Stomach (tissue), 8 donors: ENCODE measurements at regions not wholly inside any gene's neighbourhood (a gene's known extent, or its start where the extent isn't known, plus 50 kb on each side); places are given as distances from the start of the nearest gene placed in this dataset.

Experiments used
- DNase-seq, 2 donors: peaks; one replicate each; pipeline versions ENCODE4 v3.0.0 to v3.0.0-alpha.2; 2013 to 2019
- H3K27ac ChIP-seq, 5 donors: fragments of 200-600 bp in 4 of 5; sonication (generic) in 4 of 5; one replicate each; pipeline ENCODE4 v1.5.1; 2013 to 2019; ENCODE audit warnings: mild to moderate bottlenecking in 1 of 5, moderate library complexity in 1 of 5
- H3K27me3 ChIP-seq, 3 donors: fragments of 200-600 bp; sonication (generic); one replicate each; pipeline ENCODE4 v1.5.1; 2017 to 2019; ENCODE audit warnings: mixed run types in 1 of 3
- H3K36me3 ChIP-seq, 4 donors: fragments of 200-600 bp; sonication (generic); 1 replicate in 3 of 4; 2 replicates in 1 of 4; pipeline ENCODE4 v1.5.1; 2016 to 2019
- H3K4me1 ChIP-seq, 4 donors: fragments of 200-600 bp; sonication (generic); one replicate each; pipeline ENCODE4 v1.5.1; 2016 to 2019
- H3K4me3 ChIP-seq, 4 donors: fragments of 200-600 bp; sonication (generic) in 3 of 4; one replicate each; pipeline ENCODE4 v1.5.1; 2016 to 2019; ENCODE audit warnings: mild to moderate bottlenecking in 1 of 4
- H3K9me3 ChIP-seq, 4 donors: fragments of 200-600 bp; sonication (generic); one replicate each; pipeline ENCODE4 v1.5.1; 2016 to 2019
- EP300 ChIP-seq: sonication (generic); formaldehyde crosslinking; IDR thresholded peaks from one replicate; pipeline ENCODE4 v1.6.1; 2017; ENCODE audit warnings: antibody characterized with exemption
- POLR2A ChIP-seq, 4 donors: fragments of 450-650 bp; IDR thresholded peaks; one replicate each; pipeline ENCODE4 v1.6.1; 2016; ENCODE audit warnings: antibody characterized with exemption in 4 of 4, control low read depth in 2 of 4, mild to moderate bottlenecking in 1 of 4, moderate library complexity in 1 of 4
- POLR2AphosphoS5 ChIP-seq, 3 donors: sonication (generic); formaldehyde crosslinking; IDR thresholded peaks; one replicate each; pipeline ENCODE4 v1.6.1; 2016; ENCODE audit warnings: antibody characterized with exemption in 3 of 3
- WGBS, 5 donors: extraction: QIAGEN DNeasy Blood & Tissue Kit in 3 of 5; methylation state at CpG; one replicate each; pipeline versions ENCODE4 v1.1.5 to v1.1.7; 2013 to 2018; 5-methylcytosine and 5-hydroxymethylcytosine counted together
- intact Hi-C: fragments of 100-400 bp; cut with DNase I; formaldehyde crosslinking; loops from one replicate; pipeline ENCODE4 v1.15.1; 2023; ENCODE audit warnings: low total_unique reads
- TF ChIP-seq, protein P1 (sequence below), 7 experiments: fragments of 450-650 bp in 4 of 7; fragments of 200-600 bp in 3 of 7; sonication (generic) in 3 of 7; IDR thresholded peaks; one replicate each; pipeline ENCODE4 v1.5.1; 2016 to 2019; ENCODE audit warnings: antibody characterized with exemption in 7 of 7, control low read depth in 2 of 7, mild to moderate bottlenecking in 1 of 7
- donor health status: healthy with polysubstance abuse.
- donor health status: Bipolar disorder and iron deficiency.
- donor health status: healthy.

DNA sequence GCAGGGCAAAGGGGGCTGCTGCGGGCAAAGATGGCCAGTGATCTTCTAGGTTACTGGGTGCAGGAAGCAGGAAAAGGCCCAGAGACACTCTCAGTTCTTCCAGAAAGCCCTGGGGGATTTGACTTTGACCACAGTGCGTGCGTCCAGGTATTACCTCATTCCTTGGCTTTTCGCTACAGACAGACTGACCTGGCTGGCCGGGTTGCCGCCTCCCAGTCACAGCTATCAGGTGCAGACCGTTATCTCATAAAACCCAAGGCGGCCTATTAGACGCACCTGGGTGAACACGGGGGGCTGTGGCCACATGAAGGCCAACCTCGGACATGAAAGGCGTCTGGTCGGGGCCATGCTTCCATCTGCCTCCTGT is 80.3 kb downstream of the FOXL3 start:
- peak in 1 of 2 donors; percentile 56 for DNase-seq

DNA sequence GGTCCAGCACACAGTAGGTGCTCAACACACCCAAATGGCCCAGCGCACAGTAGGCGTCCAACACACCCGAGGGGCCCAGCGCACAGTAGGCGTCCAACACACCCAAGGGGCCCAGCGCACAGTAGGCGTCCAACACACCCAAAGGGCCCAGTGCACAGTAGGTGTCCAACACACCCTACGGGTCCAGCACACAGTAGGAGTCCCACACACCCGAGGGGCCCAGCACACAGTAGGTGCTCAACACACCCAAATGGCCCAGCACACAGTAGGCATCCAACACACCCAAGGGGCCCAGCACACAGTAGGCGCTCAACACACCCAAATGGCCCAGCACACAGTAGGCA is 80.8 kb downstream of the FOXL3 start:
- Histone ChIP-seq H3K4me3 (no peak overlapping the region), H3K36me3 (no peaks in the 10 kb centered on the region), H3K9me3 (no peaks in the 10 kb centered on the region), H3K27me3 (peaks cover 0 to 32% (median 0%) of the 10 kb centered on the region in 3 donors), H3K27ac (peak overlapping the region in 3 of 5 donors; percentile 72 to 81 (median 76)), H3K4me1 (peaks cover 17 to 52% (median 43%) of the 10 kb centered on the region in 4 donors)
- 54 to 70% (median 63%) methylated on average over 9 to 10 of the region's 10 CpGs for WGBS, 5 donors
- no peak for TF ChIP-seq POLR2A (IDR thresholded peaks at IDR 0.05)
- TF ChIP-seq, protein P1, sequence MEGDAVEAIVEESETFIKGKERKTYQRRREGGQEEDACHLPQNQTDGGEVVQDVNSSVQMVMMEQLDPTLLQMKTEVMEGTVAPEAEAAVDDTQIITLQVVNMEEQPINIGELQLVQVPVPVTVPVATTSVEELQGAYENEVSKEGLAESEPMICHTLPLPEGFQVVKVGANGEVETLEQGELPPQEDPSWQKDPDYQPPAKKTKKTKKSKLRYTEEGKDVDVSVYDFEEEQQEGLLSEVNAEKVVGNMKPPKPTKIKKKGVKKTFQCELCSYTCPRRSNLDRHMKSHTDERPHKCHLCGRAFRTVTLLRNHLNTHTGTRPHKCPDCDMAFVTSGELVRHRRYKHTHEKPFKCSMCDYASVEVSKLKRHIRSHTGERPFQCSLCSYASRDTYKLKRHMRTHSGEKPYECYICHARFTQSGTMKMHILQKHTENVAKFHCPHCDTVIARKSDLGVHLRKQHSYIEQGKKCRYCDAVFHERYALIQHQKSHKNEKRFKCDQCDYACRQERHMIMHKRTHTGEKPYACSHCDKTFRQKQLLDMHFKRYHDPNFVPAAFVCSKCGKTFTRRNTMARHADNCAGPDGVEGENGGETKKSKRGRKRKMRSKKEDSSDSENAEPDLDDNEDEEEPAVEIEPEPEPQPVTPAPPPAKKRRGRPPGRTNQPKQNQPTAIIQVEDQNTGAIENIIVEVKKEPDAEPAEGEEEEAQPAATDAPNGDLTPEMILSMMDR (IDR thresholded peaks at IDR 0.05) = no peak
- TF ChIP-seq EP300 = no peak
- intact Hi-C loops = no loop called here
- DNase-seq = no peak

More for the DNA sequence above, 80.3 kb downstream of the FOXL3 start:
- H3K36me3 ChIP-seq = no peaks in the 10 kb centered on the region
- peaks cover 0 to 32% (median 0%) of the 10 kb centered on the region in 3 donors for H3K27me3 ChIP-seq
- WGBS, 5 donors = 34 to 64% (median 44%) methylated on average over 10 to 13 of the region's 13 CpGs
- no peaks in the 10 kb centered on the region for H3K9me3 ChIP-seq
- peaks cover 17 to 52% (median 44%) of the 10 kb centered on the region in 4 donors for H3K4me1 ChIP-seq
- peak overlapping the region in 1 of 4 donors; percentile 6 for H3K4me3 ChIP-seq
- intact Hi-C loops = no loop called here
- peak overlapping the region; percentile 66 to 81 (median 76) for H3K27ac ChIP-seq
- no peak for TF ChIP-seq POLR2A (IDR thresholded peaks at IDR 0.05)
- no peak for TF ChIP-seq EP300
- TF ChIP-seq, protein P1 (IDR thresholded peaks at IDR 0.05) = no peak
- no peak for TF ChIP-seq POLR2AphosphoS5 (IDR thresholded peaks at IDR 0.05)

DNA sequence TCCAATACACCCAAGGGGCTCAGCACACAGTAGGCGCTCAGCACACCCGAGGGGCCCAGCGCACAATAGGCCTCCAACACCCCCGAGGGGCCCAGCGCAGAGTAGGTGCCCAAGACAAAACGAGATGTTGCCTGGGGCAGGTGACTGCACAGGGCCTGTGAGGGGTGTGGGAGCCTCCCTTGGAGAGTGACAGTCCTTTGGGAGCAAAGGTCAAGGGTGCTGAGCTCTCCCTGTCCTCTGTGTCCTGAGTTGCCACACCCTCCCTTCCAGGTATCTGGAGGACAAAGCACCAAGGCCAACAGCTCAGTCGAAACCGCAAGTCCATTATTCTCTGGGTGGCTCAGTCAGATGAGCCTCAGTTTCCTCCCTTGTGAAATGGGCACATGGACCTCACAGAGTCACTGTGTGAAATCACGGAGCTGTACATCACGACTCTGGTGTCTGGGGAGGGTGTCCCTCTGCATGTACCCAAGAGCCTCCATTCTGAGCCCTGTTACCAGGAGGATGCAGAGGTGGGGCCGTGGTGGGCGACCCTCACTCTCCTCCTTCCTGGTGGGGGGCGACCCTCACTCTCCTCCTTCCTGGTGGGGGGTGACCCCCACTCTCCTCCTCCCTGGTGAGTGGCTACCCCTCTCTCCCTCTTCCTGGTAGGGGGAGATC is 81.3 kb downstream of the FOXL3 start:
- Histone ChIP-seq H3K27ac (peak overlapping the region in 3 of 5 donors; percentile 0 to 84 (median 81)), H3K9me3 (no peaks in the 10 kb centered on the region), H3K4me3 (no peak overlapping the region), H3K27me3 (peaks cover 0 to 37% (median 3%) of the 10 kb centered on the region in 3 donors), H3K4me1 (peaks cover 17 to 48% (median 43%) of the 10 kb centered on the region in 4 donors), H3K36me3 (no peaks in the 10 kb centered on the region)
- intact Hi-C loops = no loop called here
- WGBS, 5 donors = 80 to 92% (median 87%) methylated on average over 9 to 13 of the region's 13 CpGs
- TF ChIP-seq POLR2A (IDR thresholded peaks at IDR 0.05) (no peak), POLR2AphosphoS5 (IDR thresholded peaks at IDR 0.05) (no peak), EP300 (no peak)
- TF ChIP-seq, protein P1 (IDR thresholded peaks at IDR 0.05) = no peak
- peak; percentile 27 to 62 for DNase-seq

DNA sequence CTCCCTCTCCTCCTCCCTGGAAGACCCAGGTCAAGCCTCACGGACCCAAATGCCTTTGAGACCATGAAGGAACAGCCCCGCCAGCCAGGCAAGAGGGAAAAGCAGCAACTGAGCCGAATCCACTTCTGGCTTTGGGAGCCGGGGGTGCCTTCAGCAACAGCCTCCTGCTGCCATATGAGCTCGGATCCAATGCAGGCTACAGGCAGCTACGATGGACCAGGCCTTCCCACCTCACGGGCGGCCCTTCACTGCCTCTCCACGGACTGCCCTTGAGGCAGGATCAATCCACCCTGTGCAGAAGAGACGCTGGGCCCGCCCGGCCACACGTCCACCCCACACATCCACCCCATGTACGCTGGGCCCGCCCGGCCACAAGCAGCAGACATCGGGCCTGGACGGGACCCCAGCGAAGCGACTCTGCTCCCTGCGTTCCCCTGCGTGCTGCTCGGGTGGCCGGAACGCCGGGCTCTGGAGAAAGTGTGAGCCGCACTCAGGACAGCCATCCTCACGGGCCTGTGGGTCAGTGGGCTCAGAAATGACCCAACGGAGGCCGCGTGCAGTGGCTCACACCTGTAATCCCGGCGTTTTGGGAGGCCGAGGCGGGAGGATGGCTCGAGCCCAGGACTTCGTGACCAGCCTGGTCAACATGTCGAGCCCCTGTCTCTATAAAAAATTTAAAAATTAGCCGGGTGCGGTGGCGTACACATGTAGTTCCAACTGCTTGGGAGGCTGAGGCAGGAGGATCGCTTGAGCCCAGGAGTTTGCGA is 82.0 kb downstream of the FOXL3 start:
- DNase-seq = peak in 1 of 2 donors; percentile 25
- intact Hi-C loops = no loop called here
- TF ChIP-seq POLR2AphosphoS5 (IDR thresholded peaks at IDR 0.05) = no peak
- TF ChIP-seq EP300 = no peak
- no peak for TF ChIP-seq POLR2A (IDR thresholded peaks at IDR 0.05)
- TF ChIP-seq, protein P1 (IDR thresholded peaks at IDR 0.05) = no peak

More for the DNA sequence above, 82.0 kb downstream of the FOXL3 start:
- H3K36me3 ChIP-seq = no peaks in the 10 kb centered on the region
- no peaks in the 10 kb centered on the region for H3K9me3 ChIP-seq
- H3K27me3 ChIP-seq = peaks cover 0 to 44% (median 8%) of the 10 kb centered on the region in 3 donors
- no peak overlapping the region for H3K4me3 ChIP-seq
- 91 to 97% (median 91%) methylated on average over 33 to 43 of the region's 43 CpGs for WGBS, 5 donors
- H3K27ac ChIP-seq = peak overlapping the region; percentile 67 to 88 (median 81)
- peaks cover 17 to 50% (median 44%) of the 10 kb centered on the region in 4 donors for H3K4me1 ChIP-seq
